K562 (cell line): ENCODE measurements at regions not wholly inside any gene's neighbourhood (a gene's known extent, or its start where the extent isn't known, plus 50 kb on each side); places are given as distances from the start of the nearest gene placed in this dataset.

Experiments used
- ATAC-seq: fragments of 200-7000 bp; cut with Tn5 transposase; 3 replicates; pipeline ENCODE4 v1.9.1; 2020; ENCODE audit warnings: moderate library complexity
- BruUV-seq: library from RNA; stranded (reverse); fragments of 400-500 nt; replicated peaks from 2 replicates; lab custom pipeline; 2021; lab: Mats Ljungman, UMichigan
- CTCF ChIA-PET: fragments of 300-600 bp; formaldehyde crosslinking; extraction: SDS; loops from one replicate; lab custom pipeline; 2021; ENCODE audit warnings: low intra/inter-chr PET ratio; lab: Yijun Ruan, JAX
- POLR2A ChIA-PET: fragments of 300-600, 350-650 bp; sonication (Branson Sonifier 250); formaldehyde crosslinking; extraction: SDS; loops from one replicate; lab custom pipeline; 2021; ENCODE audit warnings: antibody characterized with exemption, inconsistent platforms; lab: Yijun Ruan, JAX
- DNase-seq, 4 experiments: peaks; one replicate each; pipeline versions ENCODE4 v3.0.0 to v3.0.0-alpha.2; 2011 to 2018; ENCODE audit warnings: low spot score in 3 of 4, mixed read lengths in 3 of 4; ENCODE audit errors: extremely low read depth in 1 of 4
- FAIRE-seq: peaks from 2 replicates; lab custom pipeline; 2011; peaks lifted over from hg19 to GRCh38; lab: Jason Lieb, UNC
- H2AFZ ChIP-seq: 2 replicates; pipeline ENCODE4 v1.6.0; 2011; ENCODE audit warnings: low read depth, low read length, control low read depth, inconsistent platforms
- H3K27ac ChIP-seq: fragments of 200-600 bp; 3 replicates; pipeline ENCODE4 v1.8.0; 2011; ENCODE audit warnings: low read depth, mild to moderate bottlenecking, control low read depth, inconsistent platforms, low read length, moderate library complexity, mixed read lengths; ENCODE audit errors: extremely low read depth
- H3K27me3 ChIP-seq, 2 experiments: fragments of 300-600 bp in 1 of 2; 2 replicates in 1 of 2; 3 replicates in 1 of 2; pipeline versions ENCODE4 v1.6.0 to v1.8.0; 2011; ENCODE audit warnings: inconsistent platforms in 2 of 2, low read length in 2 of 2, mild to moderate bottlenecking in 1 of 2, mixed read lengths in 1 of 2, moderate library complexity in 1 of 2; ENCODE audit not compliant: control insufficient read depth in 2 of 2, insufficient read depth in 2 of 2
- H3K36me3 ChIP-seq: fragments of 300-600 bp; 3 replicates; pipeline ENCODE4 v1.8.0; 2011; ENCODE audit warnings: mild to moderate bottlenecking, low read length, inconsistent platforms; ENCODE audit not compliant: control insufficient read depth, insufficient read depth
- H3K4me1 ChIP-seq, 2 experiments: fragments of 200-600 bp in 1 of 2; replicated peaks in 1 of 2; 2 replicates in 1 of 2; 3 replicates in 1 of 2; pipeline versions ENCODE4 v1.5.1 to v1.8.0; 2011; ENCODE audit warnings: inconsistent platforms in 2 of 2, low read length in 2 of 2, mild to moderate bottlenecking in 1 of 2, mixed read lengths in 1 of 2, moderate library complexity in 1 of 2; ENCODE audit not compliant: control insufficient read depth in 2 of 2, insufficient read depth in 2 of 2
- H3K4me2 ChIP-seq: 2 replicates; pipeline ENCODE4 v1.6.1; 2011; ENCODE audit warnings: low read length, control low read depth, inconsistent platforms, mixed read lengths; ENCODE audit not compliant: insufficient read depth
- H3K4me3 ChIP-seq: fragments of 200-600 bp; sonication (generic), shearing (Covaris generic); 2 replicates; pipeline ENCODE4 v1.5.1; 2016; ENCODE audit warnings: control low read depth, inconsistent platforms
- H3K79me2 ChIP-seq: fragments of 200-600 bp; 3 replicates; pipeline ENCODE4 v1.8.0; 2011; ENCODE audit warnings: low read length, inconsistent platforms; ENCODE audit not compliant: control insufficient read depth, insufficient read depth
- H3K9ac ChIP-seq, 2 experiments: 2 replicates each; pipeline versions ENCODE4 v1.6.0 to v1.6.1; 2011; ENCODE audit warnings: low read depth in 2 of 2, low read length in 2 of 2, control low read depth in 1 of 2, inconsistent platforms in 1 of 2, mild to moderate bottlenecking in 1 of 2, mixed read lengths in 1 of 2; ENCODE audit not compliant: insufficient read depth in 1 of 2
- H3K9me1 ChIP-seq: one replicate; pipeline ENCODE4 v1.6.0; 2011; ENCODE audit warnings: inconsistent platforms, mild to moderate bottlenecking, low read length, moderate library complexity; ENCODE audit not compliant: control insufficient read depth, insufficient read depth
- H3K9me3 ChIP-seq: replicated peaks from 2 replicates; pipeline ENCODE4 v1.5.1; 2011; ENCODE audit warnings: low read depth, low read length, inconsistent platforms; ENCODE audit not compliant: control insufficient read depth, insufficient read depth
- H4K20me1 ChIP-seq: replicated peaks from 2 replicates; pipeline ENCODE4 v1.6.1; 2011; ENCODE audit warnings: low read length, inconsistent platforms, mixed read lengths; ENCODE audit not compliant: control insufficient read depth, insufficient read depth
- KAT8 ChIP-seq: fragments of 450-650 bp; IDR thresholded peaks from 2 replicates; pipeline ENCODE4 v1.6.1; 2016; ENCODE audit warnings: low read depth, mild to moderate bottlenecking
- MAFG ChIP-seq: fragments of 450-650 bp; conservative IDR thresholded peaks from 2 replicates; pipeline ENCODE4 v1.6.1; 2016; ENCODE audit warnings: missing genetic modification characterization, missing compliant biosample characterization
- NR2F6 ChIP-seq: fragments of 450-650 bp; formaldehyde crosslinking; IDR thresholded peaks from 2 replicates; pipeline ENCODE4 v1.4.0; 2020; ENCODE audit warnings: mild to moderate bottlenecking
- POLR2AphosphoS5 ChIP-seq: IDR thresholded peaks from 2 replicates; pipeline ENCODE4 v1.6.1; 2011; ENCODE audit warnings: mild to moderate bottlenecking, low read depth, low read length, moderate library complexity; ENCODE audit not compliant: control insufficient read depth, insufficient read depth
- TBL1XR1 ChIP-seq, 2 experiments: IDR thresholded peaks; 2 replicates each; pipeline ENCODE4 v1.6.1; 2012; ENCODE audit warnings: improper control_type of control experiment in 2 of 2, low read length in 2 of 2, mild to moderate bottlenecking in 1 of 2
- ZMIZ1 ChIP-seq, 2 experiments: fragments of 150-350 bp in 1 of 2; IDR thresholded peaks; 2 replicates each; pipeline ENCODE4 v1.6.1; 2012 to 2016; ENCODE audit warnings: low read depth in 2 of 2, low read length in 2 of 2, mild to moderate bottlenecking in 1 of 2, moderate library complexity in 1 of 2
- ZNF23 ChIP-seq: fragments of 250-450 bp; sonication (Bioruptor Pico); IDR thresholded peaks from 2 replicates; pipeline ENCODE4 v1.4.0; 2020; ENCODE audit warnings: mild to moderate bottlenecking
- WGBS: fragments of 100-300 bp; shearing (Covaris generic); methylation state at CpG from one replicate; pipeline ENCODE4 v1.1.6; 2016; ENCODE audit warnings: low coverage, mixed read lengths; ENCODE audit not compliant: insufficient coverage; ENCODE audit errors: missing lambda C conversion rate; 5-methylcytosine and 5-hydroxymethylcytosine counted together
- in situ Hi-C: fragments of 300-500 bp; cut with MboI; formaldehyde crosslinking; loops from 4 replicates; pipeline ENCODE4 v1.15.0; 2018; ENCODE audit warnings: inconsistent platforms, mixed read lengths
- intact Hi-C: fragments of 100-400 bp; cut with micrococcal nuclease; formaldehyde crosslinking; loops from 2 replicates; pipeline ENCODE4 v1.14.2; 2022

DNA sequence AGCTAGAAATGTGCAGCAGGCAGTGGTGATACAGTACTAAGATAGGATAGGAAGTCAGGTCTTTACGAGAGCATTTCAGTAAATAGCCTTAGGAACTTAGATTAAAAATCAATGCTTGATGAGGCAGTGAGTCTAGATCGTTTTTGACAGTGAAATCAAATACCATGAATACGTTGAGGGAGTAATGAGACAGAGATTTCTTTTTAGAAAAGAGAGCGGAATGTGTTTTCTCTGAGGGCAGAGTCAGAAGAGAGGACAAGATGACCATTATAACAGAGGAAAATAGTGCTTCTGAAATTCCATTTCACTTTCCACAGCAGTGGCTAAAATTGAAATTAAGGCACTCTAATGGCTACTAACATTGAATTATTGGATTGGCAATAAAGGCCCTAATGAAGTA is 339.6 kb downstream of the UTRN start (continued):
- TF ChIP-seq ZMIZ1 (IDR thresholded peaks at IDR 0.05; ENCODE audit: low read depth in 2 of 2, low read length in 2 of 2) (no peak), NR2F6 (CRISPR knock-in tag) (no peak)

GRCh38 chr6:144630857-144631256 is 345.7 kb downstream of the UTRN start:
- Histone ChIP-seq H3K4me1 (no peaks in the 10 kb centered on the region), H3K79me2 (no peaks in the 10 kb centered on the region), H3K9ac (no peak overlapping the region), H2AFZ (no peak overlapping the region), H3K4me2 (no peak overlapping the region), H3K27ac (no peak overlapping the region), H3K9me1 (no peaks in the 10 kb centered on the region), H3K27me3 (no peaks in the 10 kb centered on the region), H4K20me1 (no peaks in the 10 kb centered on the region), H3K36me3 (no peaks in the 10 kb centered on the region), H3K4me3 (no peak overlapping the region), H3K9me3 (no peaks in the 10 kb centered on the region)
- DNase-seq: no peak
- in situ Hi-C loops: no loop called here
- ChIA-PET POLR2A (interaction anchor here (1.1 kb wide), 1 partner anchor 17 kb away, joined by 3 read pairs; no protein-coding TSS in a partner anchor), CTCF (no interaction called here)
- intact Hi-C loops: no loop called here
- ATAC-seq: no peak
- no peak for TF ChIP-seq KAT8
- no peak for TF ChIP-seq ZNF23 (CRISPR knock-in tag)
- TF ChIP-seq TBL1XR1 (IDR thresholded peaks at IDR 0.05; ENCODE audit: low read length in 2 of 2): no peak
- TF ChIP-seq MAFG (tag): no peak
- TF ChIP-seq POLR2AphosphoS5: no peak
- FAIRE-seq: no peak
- BruUV-seq: no TSS peak
- 17% methylated on average over 1 of the region's 1 CpG for WGBS
